ENCODE measurements at regions not wholly inside any gene's neighbourhood (a gene's known extent, or its start where the extent isn't known, plus 50 kb on each side); places are given as distances from the start of the nearest gene placed in this dataset.

- TF ChIP-seq POLR2AphosphoS5 (IDR thresholded peaks at IDR 0.05; ENCODE audit: low read depth, low read length) (no peak), REST (IDR thresholded peaks at IDR 0.05; ENCODE audit: insufficient read depth in 1 of 2, low read depth in 2 of 2, low read length in 2 of 2) (no peak), SIN3A (IDR thresholded peaks at IDR 0.05; ENCODE audit: borderline replicate concordance, insufficient read depth, low read length) (no peak), TAF1 (IDR thresholded peaks at IDR 0.05; ENCODE audit: borderline replicate concordance, insufficient read depth, low read length) (no peak), FOXP2 (optimal IDR thresholded peaks at IDR 0.05; ENCODE audit: borderline replicate concordance, extremely low read depth, extremely low read length, insufficient read depth) (no peak)
Measured at GRCh38 chr7:112969946-112970345, 116.7 kb downstream of the GPR85 start.

- no peak for TF ChIP-seq FOXP2 (optimal IDR thresholded peaks at IDR 0.05; ENCODE audit: borderline replicate concordance, extremely low read depth, extremely low read length, insufficient read depth)
- TF ChIP-seq TAF1 (IDR thresholded peaks at IDR 0.05; ENCODE audit: borderline replicate concordance, insufficient read depth, low read length), result no peak
- no peak for TF ChIP-seq POLR2AphosphoS5 (IDR thresholded peaks at IDR 0.05; ENCODE audit: low read depth, low read length)
- no peak for TF ChIP-seq SIN3A (IDR thresholded peaks at IDR 0.05; ENCODE audit: borderline replicate concordance, insufficient read depth, low read length)
- TF ChIP-seq REST (IDR thresholded peaks at IDR 0.05; ENCODE audit: insufficient read depth in 1 of 2, low read depth in 2 of 2, low read length in 2 of 2), result no peak
Measured at GRCh38 chr7:112965506-112965905, 121.1 kb downstream of the GPR85 start.

- TF ChIP-seq SIN3A (IDR thresholded peaks at IDR 0.05; ENCODE audit: borderline replicate concordance, insufficient read depth, low read length) (no peak), FOXP2 (optimal IDR thresholded peaks at IDR 0.05; ENCODE audit: borderline replicate concordance, extremely low read depth, extremely low read length, insufficient read depth) (no peak), TAF1 (IDR thresholded peaks at IDR 0.05; ENCODE audit: borderline replicate concordance, insufficient read depth, low read length) (no peak), POLR2AphosphoS5 (IDR thresholded peaks at IDR 0.05; ENCODE audit: low read depth, low read length) (no peak), REST (IDR thresholded peaks at IDR 0.05; ENCODE audit: insufficient read depth in 1 of 2, low read depth in 2 of 2, low read length in 2 of 2) (no peak)
Measured at GRCh38 chr7:112963634-112964033, 123.0 kb downstream of the GPR85 start.

GRCh38 chr7:112962815-112963214, 123.8 kb downstream of the GPR85 start:
- no peak for TF ChIP-seq TAF1 (IDR thresholded peaks at IDR 0.05; ENCODE audit: borderline replicate concordance, insufficient read depth, low read length)
- no peak for TF ChIP-seq REST (IDR thresholded peaks at IDR 0.05; ENCODE audit: insufficient read depth in 1 of 2, low read depth in 2 of 2, low read length in 2 of 2)
- no peak for TF ChIP-seq FOXP2 (optimal IDR thresholded peaks at IDR 0.05; ENCODE audit: borderline replicate concordance, extremely low read depth, extremely low read length, insufficient read depth)
- TF ChIP-seq SIN3A (IDR thresholded peaks at IDR 0.05; ENCODE audit: borderline replicate concordance, insufficient read depth, low read length), result no peak
- no peak for TF ChIP-seq POLR2AphosphoS5 (IDR thresholded peaks at IDR 0.05; ENCODE audit: low read depth, low read length)

GRCh38 chr7:112959276-112959675, 127.4 kb downstream of the GPR85 start:
- TF ChIP-seq TAF1 (IDR thresholded peaks at IDR 0.05; ENCODE audit: borderline replicate concordance, insufficient read depth, low read length) (no peak), SIN3A (IDR thresholded peaks at IDR 0.05; ENCODE audit: borderline replicate concordance, insufficient read depth, low read length) (no peak), REST (IDR thresholded peaks at IDR 0.05; ENCODE audit: insufficient read depth in 1 of 2, low read depth in 2 of 2, low read length in 2 of 2) (no peak), FOXP2 (optimal IDR thresholded peaks at IDR 0.05; ENCODE audit: borderline replicate concordance, extremely low read depth, extremely low read length, insufficient read depth) (no peak), POLR2AphosphoS5 (IDR thresholded peaks at IDR 0.05; ENCODE audit: low read depth, low read length) (no peak)
